ENCODE measurements at regions not wholly inside any gene's neighbourhood (a gene's known extent, or its start where the extent isn't known, plus 50 kb on each side); places are given as distances from the start of the nearest gene placed in this dataset.

GRCh38 chr4:14053291-14053690 lies 425.8 kb upstream of the BOD1L1 start:
- no peak for DNase-seq (ENCODE audit: low spot score)
- in situ Hi-C loops (cut with MboI; ENCODE audit: low sequenced_read_pairs, unreplicated experiment) = no loop called here
- TF ChIP-seq CTCF (IDR thresholded peaks at IDR 0.05; ENCODE audit: borderline replicate concordance, control extremely low read depth, extremely low read depth, insufficient read depth, missing control alignments) = no peak

- in situ Hi-C loops (cut with MboI; ENCODE audit: low sequenced_read_pairs, unreplicated experiment) = no loop called here
- TF ChIP-seq CTCF (IDR thresholded peaks at IDR 0.05; ENCODE audit: borderline replicate concordance, control extremely low read depth, extremely low read depth, insufficient read depth, missing control alignments) = no peak
- DNase-seq (ENCODE audit: low spot score) = no peak
These were observed 426.9 kb upstream of the BOD1L1 start for GRCh38 chr4:14054391-14054790.

GRCh38 chr4:14059006-14059405 lies 431.5 kb upstream of the BOD1L1 start:
- in situ Hi-C loops (cut with MboI; ENCODE audit: low sequenced_read_pairs, unreplicated experiment) = no loop called here
- DNase-seq (ENCODE audit: low spot score) = no peak
- no peak for TF ChIP-seq CTCF (IDR thresholded peaks at IDR 0.05; ENCODE audit: borderline replicate concordance, control extremely low read depth, extremely low read depth, insufficient read depth, missing control alignments)

DNA sequence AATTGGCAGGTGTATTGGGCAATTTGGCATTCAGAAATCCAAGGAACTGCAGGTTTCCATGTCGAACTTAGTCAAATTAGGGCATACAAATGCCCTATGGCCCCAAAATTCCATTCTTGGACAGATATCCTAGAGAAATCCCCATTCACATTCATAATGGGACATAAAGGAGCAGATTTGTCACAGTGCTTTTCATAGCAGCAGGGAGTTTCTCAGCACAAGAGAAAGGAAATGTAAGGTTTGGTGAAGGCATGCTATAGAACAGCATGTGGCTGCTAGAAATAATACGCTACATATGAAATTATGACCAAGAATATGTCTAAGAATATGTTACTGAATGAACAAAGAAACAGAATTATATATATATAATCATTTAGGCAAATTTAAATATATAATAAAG lies 437.5 kb upstream of the BOD1L1 start:
- TF ChIP-seq CTCF (IDR thresholded peaks at IDR 0.05; ENCODE audit: borderline replicate concordance, control extremely low read depth, extremely low read depth, insufficient read depth, missing control alignments) = no peak
- no peak for DNase-seq (ENCODE audit: low spot score)
- in situ Hi-C loops (cut with MboI; ENCODE audit: low sequenced_read_pairs, unreplicated experiment) = no loop called here

GRCh38 chr4:14065406-14065805 lies 437.9 kb upstream of the BOD1L1 start:
- in situ Hi-C loops (cut with MboI; ENCODE audit: low sequenced_read_pairs, unreplicated experiment) = no loop called here
- no peak for TF ChIP-seq CTCF (IDR thresholded peaks at IDR 0.05; ENCODE audit: borderline replicate concordance, control extremely low read depth, extremely low read depth, insufficient read depth, missing control alignments)
- DNase-seq (ENCODE audit: low spot score) = no peak

DNA sequence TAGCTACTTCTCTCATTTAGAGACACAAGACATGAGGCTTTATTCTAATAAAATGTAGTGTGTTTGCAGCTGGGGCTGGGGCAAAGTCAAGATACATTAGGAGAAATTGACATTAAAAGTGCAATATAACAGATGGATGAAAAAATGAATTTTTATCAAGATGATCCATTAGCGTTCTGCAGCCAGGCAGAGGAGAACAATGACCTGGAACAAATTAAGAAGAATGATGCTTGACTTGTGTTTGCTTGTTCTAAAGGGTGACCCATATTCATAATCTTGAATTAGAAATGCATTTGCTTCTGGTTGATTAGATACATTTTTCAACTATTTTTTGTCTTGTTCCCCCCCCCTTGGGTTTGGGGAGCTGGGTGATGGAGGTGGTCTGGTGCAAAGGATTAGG lies 439.5 kb upstream of the BOD1L1 start:
- in situ Hi-C loops (cut with MboI; ENCODE audit: low sequenced_read_pairs, unreplicated experiment) = no loop called here
- no peak for DNase-seq (ENCODE audit: low spot score)
- no peak for TF ChIP-seq CTCF (IDR thresholded peaks at IDR 0.05; ENCODE audit: borderline replicate concordance, control extremely low read depth, extremely low read depth, insufficient read depth, missing control alignments)

GRCh38 chr4:14069886-14070285 lies 442.4 kb upstream of the BOD1L1 start:
- in situ Hi-C loops (cut with MboI; ENCODE audit: low sequenced_read_pairs, unreplicated experiment) = no loop called here
- no peak for TF ChIP-seq CTCF (IDR thresholded peaks at IDR 0.05; ENCODE audit: borderline replicate concordance, control extremely low read depth, extremely low read depth, insufficient read depth, missing control alignments)
- DNase-seq (ENCODE audit: low spot score) = no peak
